ENCODE measurements at regions not wholly inside any gene's neighbourhood (a gene's known extent, or its start where the extent isn't known, plus 50 kb on each side); places are given as distances from the start of the nearest gene placed in this dataset.

- no TSS peak for BruUV-seq (replicated peaks)
- intact Hi-C loops (cut with micrococcal nuclease): no loop called here
- peaks cover 4% of the 10 kb centered on the region for H3K9me3 ChIP-seq (replicated peaks; ENCODE audit: control insufficient read depth, insufficient read depth, low read length)
Observed at GRCh38 chr14:97633131-97633738, 836.1 kb downstream of the VRK1 start.

More at GRCh38 chr14:97633131-97633738, 836.1 kb downstream of the VRK1 start:
- Histone ChIP-seq H3K4me1 (ENCODE audit: control insufficient read depth, extremely low read depth, insufficient read depth, low read length) (no peaks in the 10 kb centered on the region), H3K9ac (replicated peaks; ENCODE audit: extremely low read depth, insufficient read depth, low read length) (no peak overlapping the region), H3K4me2 (ENCODE audit: insufficient read depth, low read length) (no peak overlapping the region), H2AFZ (ENCODE audit: low read depth, low read length) (no peak overlapping the region), H3K27me3 (ENCODE audit: control insufficient read depth in 2 of 2, insufficient read depth in 2 of 2, low read length in 2 of 2) (no peaks in the 10 kb centered on the region), H3K9me1 (replicated peaks; ENCODE audit: control insufficient read depth, extremely low read depth, insufficient read depth, low read length) (no peaks in the 10 kb centered on the region), H3K36me3 (ENCODE audit: control insufficient read depth in 2 of 2, extremely low read depth in 1 of 2, insufficient read depth in 2 of 2, low read length in 2 of 2) (no peaks in the 10 kb centered on the region), H3K4me3 (replicated peaks in 1 of 3; ENCODE audit: insufficient read depth in 1 of 3, low read depth in 1 of 3, low read length in 3 of 3) (no peak overlapping the region), H4K20me1 (replicated peaks; ENCODE audit: control insufficient read depth, extremely low read depth, insufficient read depth, low read length) (no peaks in the 10 kb centered on the region), H3K79me2 (ENCODE audit: control insufficient read depth, insufficient read depth, low read length) (no peaks in the 10 kb centered on the region), H3K27ac (ENCODE audit: insufficient read depth, low read depth, low read length) (no peak overlapping the region)
- FAIRE-seq: no peak
- POLR2A ChIA-PET: no interaction called here
- CTCF ChIA-PET: no interaction called here
- DNase-seq (ENCODE audit: low read depth, low spot score): no peak
- dilution Hi-C loops (cut with MboI; ENCODE audit: extremely low pct_ligation_motif_present, low sequenced_read_pairs): no loop called here
- no peak for TF ChIP-seq POLR2AphosphoS5 (IDR thresholded peaks at IDR 0.05; ENCODE audit: insufficient read depth, low read depth, low read length)
- TF ChIP-seq MYC (IDR thresholded peaks at IDR 0.05; ENCODE audit: low read depth, low read length): no peak
- TF ChIP-seq CTCF (IDR thresholded peaks at IDR 0.05; ENCODE audit: extremely low read depth in 1 of 2, insufficient read depth in 1 of 2, low read depth in 1 of 2, low read length in 2 of 2): no peak
- no peak for TF ChIP-seq GATA2 (IDR thresholded peaks at IDR 0.05; ENCODE audit: insufficient read depth, insufficient read length, low read depth, low read length)
- TF ChIP-seq FOS (IDR thresholded peaks at IDR 0.05; ENCODE audit: borderline replicate concordance, insufficient read depth, low read length): no peak
- no peak for TF ChIP-seq JUN (IDR thresholded peaks at IDR 0.05; ENCODE audit: borderline replicate concordance, insufficient read depth, insufficient read length, low read depth)
- no peak for TF ChIP-seq EZH2 (IDR thresholded peaks at IDR 0.05; ENCODE audit: borderline replicate concordance, low read depth, low read length, severe bottlenecking)
